GM18498 (cell line): ENCODE measurements at regions not wholly inside any gene's neighbourhood (a gene's known extent, or its start where the extent isn't known, plus 50 kb on each side); places are given as distances from the start of the nearest gene placed in this dataset.
"Not testable (repeated sequence)": the region's sequence is repeated elsewhere in the genome, so short reads cannot be mapped to it uniquely, and the experiment has no call there.

ENCODE experiments used
- ATAC-seq: cut with Tn5 transposase; IDR thresholded peaks from one replicate; pipeline ENCODE4 v1.9.1; 2021; ENCODE audit warnings: mild to moderate bottlenecking, moderate library complexity; ENCODE audit not compliant: unreplicated experiment

GRCh38 chr13:64662887-64663593 is 2567.1 kb downstream of the PCDH9 start:
- no peak for ATAC-seq

- no peak for ATAC-seq
Observed at GRCh38 chr13:64648293-64648692, 2581.8 kb downstream of the PCDH9 start.

DNA sequence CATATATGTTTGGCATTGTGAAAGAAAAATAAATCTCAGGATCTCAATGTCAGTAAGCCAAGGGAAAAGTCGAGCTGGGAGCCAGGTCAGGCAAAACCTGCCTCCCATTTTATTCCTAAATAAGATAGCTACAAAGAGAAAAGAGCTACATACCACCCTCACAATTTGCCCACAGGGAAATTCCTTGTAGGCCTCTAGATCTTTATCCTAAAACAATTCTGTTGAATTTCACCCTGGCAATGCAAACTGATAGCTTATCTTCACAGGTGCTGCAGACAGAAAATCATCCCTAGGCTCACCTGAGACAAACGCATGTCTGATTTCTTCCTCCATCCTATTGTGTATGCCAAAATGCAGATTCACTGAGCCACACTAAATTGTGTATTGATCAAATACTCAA is 2587.1 kb downstream of the PCDH9 start:
- no peak for ATAC-seq

DNA sequence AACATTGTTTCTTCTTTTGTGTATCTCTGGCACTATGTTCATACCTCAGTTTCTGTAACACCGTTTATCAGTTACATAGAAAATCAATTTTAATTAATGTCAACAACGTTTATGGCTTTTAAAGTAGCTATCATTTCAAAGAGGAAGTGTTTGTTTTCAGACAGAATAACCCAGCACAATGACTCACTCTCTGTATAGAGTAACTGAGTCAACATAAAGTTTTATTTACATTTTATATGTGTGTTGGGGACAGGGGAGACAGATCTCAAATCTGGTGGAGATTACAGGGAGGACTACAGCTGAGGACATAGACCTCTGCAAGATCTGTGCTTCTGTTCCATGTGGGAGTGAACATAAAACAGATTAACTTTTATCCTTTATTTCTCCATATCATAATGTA is 2590.1 kb downstream of the PCDH9 start:
- no peak for ATAC-seq

DNA sequence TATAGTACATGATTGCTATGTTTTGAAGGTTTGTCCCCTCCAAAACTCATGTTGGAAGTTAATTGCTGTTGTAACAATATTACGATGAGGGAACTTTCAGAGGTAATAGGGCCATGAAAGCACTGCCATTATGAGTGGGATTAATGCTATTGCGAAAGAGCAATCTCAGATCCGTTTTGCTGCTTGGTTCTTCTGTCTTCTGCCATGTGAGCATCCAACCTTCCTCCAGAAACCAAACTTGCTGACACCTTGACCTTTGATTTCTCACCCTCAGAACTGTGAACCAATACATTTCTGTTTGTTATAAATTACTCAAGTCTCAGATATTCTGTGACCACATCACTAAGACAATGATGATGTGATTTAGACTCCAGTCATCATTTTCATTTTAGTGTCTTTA is 2590.9 kb downstream of the PCDH9 start:
- ATAC-seq: no peak

DNA sequence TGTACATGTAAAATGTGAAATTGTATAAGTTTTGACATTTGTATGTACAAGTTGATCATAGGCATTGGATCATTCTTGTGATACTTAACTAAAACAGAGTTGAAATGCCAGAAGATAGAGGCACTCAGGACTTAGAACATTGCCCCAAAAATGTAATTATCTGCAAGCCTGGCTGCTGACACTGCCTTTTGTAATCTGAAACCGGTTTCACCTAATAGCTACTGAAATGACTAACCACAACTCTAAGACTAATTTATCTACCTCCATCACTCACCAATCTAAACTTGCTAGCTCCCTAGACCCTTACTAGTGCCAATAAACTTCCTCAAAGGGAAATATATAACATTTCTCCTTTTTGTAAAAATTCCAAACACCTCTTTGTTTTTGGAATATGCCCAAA is 2596.2 kb downstream of the PCDH9 start:
- no peak for ATAC-seq

DNA sequence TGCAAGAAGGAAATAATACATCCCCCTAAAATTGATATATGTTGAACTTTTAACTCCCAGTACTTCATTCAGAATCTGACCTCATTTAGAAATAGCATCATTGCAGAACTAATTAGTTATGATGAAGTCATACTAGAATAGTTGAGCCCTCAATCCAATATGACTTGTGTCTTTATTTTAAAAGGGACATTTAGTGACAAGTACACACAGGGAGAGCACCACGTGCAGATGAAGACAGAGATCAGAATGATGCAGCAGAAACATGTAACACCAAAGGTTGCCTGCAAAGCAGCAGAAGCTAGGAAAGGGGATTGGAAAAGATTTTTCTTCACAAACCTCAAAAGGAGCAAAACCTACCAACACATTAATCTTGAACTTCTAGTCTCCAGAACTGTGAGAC is 2602.5 kb downstream of the PCDH9 start:
- no peak for ATAC-seq

GRCh38 chr13:64626105-64626504 is 2604.0 kb downstream of the PCDH9 start:
- no peak for ATAC-seq

DNA sequence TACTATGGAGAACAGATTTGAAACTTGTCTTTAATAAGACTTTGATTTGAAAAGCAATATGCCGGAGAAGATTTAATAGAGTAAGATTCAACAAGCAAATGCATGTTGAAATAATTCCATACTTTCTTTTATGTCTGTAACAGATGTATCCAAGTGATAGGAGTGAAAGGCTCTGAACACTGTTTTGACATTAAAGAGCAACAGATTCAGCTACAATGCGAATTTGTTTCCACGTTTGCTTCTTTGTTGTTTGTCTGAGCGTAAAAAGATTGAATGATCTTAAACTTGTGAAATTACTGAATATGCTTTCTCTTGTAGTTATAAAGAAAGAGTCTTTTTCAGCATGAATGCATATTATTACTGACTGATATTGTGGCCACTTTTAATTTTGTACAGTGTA is 2612.9 kb downstream of the PCDH9 start:
- ATAC-seq: no peak

GRCh38 chr13:64591971-64592370 is 2638.2 kb downstream of the PCDH9 start:
- ATAC-seq: no peak

DNA sequence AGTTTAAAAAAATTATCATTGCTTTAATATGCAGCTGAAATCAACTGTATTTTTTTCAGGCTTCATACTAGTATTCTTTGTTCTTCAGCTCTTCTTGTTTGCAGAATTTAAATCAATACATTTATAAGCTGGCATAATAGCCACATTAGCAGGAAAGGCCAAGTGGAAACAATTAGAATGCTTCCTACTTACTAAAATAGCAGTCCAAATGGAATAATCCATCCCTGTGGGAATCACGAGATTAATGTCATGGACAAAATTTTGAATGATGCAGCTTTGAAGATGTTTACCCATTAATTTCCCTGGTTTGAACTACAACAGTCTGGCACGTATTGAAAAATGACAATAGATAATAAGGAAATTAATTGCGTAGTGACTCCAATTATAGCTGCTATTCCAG is 2650.8 kb downstream of the PCDH9 start:
- ATAC-seq: no peak

DNA sequence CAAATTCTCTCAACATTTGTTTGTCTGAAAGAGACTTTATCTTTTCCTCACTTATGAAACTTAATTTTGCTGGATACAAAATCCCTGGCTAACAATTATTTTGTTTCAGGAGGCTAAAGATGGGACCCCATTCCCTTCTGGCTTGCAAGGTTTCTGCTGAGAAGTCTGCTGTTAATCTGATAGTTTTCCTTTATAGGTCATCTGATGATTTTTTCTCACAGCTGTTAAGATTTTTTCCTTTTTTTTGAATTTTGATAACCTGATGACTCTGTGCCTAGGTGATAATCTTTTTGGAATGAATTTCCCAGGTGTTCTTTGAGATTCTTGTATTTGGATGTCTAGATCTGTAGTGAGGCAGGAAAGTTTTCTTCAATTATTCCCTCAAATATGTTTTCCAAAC is 2661.4 kb downstream of the PCDH9 start:
- ATAC-seq: no peak

GRCh38 chr13:64558031-64558430 is 2672.1 kb downstream of the PCDH9 start:
- not testable (repeated sequence) for ATAC-seq

GRCh38 chr13:64556376-64556775 is 2673.8 kb downstream of the PCDH9 start:
- no peak for ATAC-seq

DNA sequence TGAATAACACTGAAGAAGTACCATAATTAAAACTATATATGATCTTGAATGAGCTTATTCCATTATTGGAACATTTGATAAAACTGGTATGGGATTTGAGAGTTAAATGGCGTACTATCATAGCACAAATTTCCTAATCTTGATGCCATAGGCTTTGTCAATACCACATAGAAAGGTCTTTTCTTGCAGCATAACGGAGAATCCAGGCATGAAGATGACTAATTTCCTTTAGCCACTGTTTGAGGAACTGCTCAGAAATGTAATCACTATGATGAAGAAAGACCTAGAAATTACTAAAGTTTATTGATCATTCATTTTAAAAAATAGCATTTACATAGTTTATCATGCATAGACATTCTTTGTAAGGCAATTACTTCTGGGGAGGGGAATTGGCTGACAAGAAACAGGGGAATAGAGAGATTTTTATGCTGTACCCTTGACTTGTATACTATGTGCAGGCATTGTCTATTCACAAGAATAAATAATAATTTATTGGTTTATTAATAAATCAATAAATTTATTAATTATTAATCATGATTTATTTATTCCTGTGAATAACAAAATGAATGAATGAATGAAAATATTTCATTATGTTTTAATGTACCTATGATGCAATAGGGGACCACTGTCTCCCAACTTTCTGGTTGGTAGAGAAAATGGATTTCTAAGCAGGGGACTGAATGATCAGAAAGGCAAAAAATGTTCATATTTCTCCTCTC is 2676.6 kb downstream of the PCDH9 start:
- ATAC-seq: no peak

- ATAC-seq: no peak
Observed at GRCh38 chr13:64551755-64552154, 2678.4 kb downstream of the PCDH9 start.

DNA sequence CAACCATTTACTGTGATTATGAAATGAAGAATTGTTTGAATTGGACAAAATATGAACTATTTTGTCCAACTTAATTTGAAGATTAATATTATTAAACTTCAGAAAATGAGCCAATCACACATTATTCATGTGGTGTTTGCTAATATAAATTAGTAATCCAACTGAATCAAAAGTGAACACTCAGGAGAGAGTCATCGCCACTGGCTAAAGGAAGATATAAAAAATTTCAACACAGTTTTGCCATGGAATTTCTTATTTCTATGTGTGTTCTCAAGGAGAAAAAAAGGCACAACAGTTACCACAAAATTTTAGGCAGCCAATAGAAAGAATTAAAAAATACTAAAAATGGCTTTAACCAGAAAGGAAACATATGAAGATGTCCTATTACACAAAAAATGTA is 2683.8 kb downstream of the PCDH9 start:
- no peak for ATAC-seq

- ATAC-seq: no peak
Observed at GRCh38 chr13:64540976-64541375, 2689.2 kb downstream of the PCDH9 start.

GRCh38 chr13:64540468-64540867 is 2689.7 kb downstream of the PCDH9 start:
- ATAC-seq: no peak

- no peak for ATAC-seq
Observed at GRCh38 chr13:64538711-64539110, 2691.4 kb downstream of the PCDH9 start.

- no peak for ATAC-seq
Observed at GRCh38 chr13:64534302-64534701, 2695.8 kb downstream of the PCDH9 start.

- ATAC-seq: no peak
Observed at GRCh38 chr13:64531400-64531799, 2698.7 kb downstream of the PCDH9 start.
